GM23338 (cell line): ENCODE measurements at regions not wholly inside any gene's neighbourhood (a gene's known extent, or its start where the extent isn't known, plus 50 kb on each side); places are given as distances from the start of the nearest gene placed in this dataset.

ENCODE experiments used
- ATAC-seq: fragments of 200-7000 bp; cut with Tn5 transposase; 3 replicates; pipeline ENCODE4 v1.9.1; 2020
- DNase-seq: peaks from one replicate; pipeline ENCODE4 v3.0.0-alpha.2; 2015; ENCODE audit warnings: low spot score
- H2AFZ ChIP-seq: fragments of 200-600 bp; sonication (generic); 2 replicates; pipeline ENCODE4 v1.8.0; 2016; ENCODE audit warnings: antibody characterized with exemption, mild to moderate bottlenecking, moderate library complexity
- H3F3A ChIP-seq: fragments of 200-600 bp; sonication (generic); replicated peaks from 2 replicates; pipeline ENCODE4 v1.8.0; 2017; ENCODE audit warnings: antibody characterized with exemption, mixed run types, low read depth
- H3K27ac ChIP-seq: fragments of 200-600 bp; sonication (generic); 2 replicates; pipeline ENCODE4 v1.6.1; 2016; ENCODE audit warnings: low read depth
- H3K27me3 ChIP-seq: fragments of 200-600 bp; sonication (generic); 2 replicates; pipeline ENCODE4 v1.8.0; 2016; ENCODE audit warnings: mild to moderate bottlenecking, mixed run types, moderate library complexity; ENCODE audit not compliant: insufficient read depth
- H3K36me3 ChIP-seq: fragments of 200-600 bp; sonication (generic); 2 replicates; pipeline ENCODE4 v1.8.0; 2016; ENCODE audit warnings: mild to moderate bottlenecking; ENCODE audit not compliant: insufficient read depth
- H3K4me1 ChIP-seq: fragments of 200-600 bp; sonication (generic); 2 replicates; pipeline ENCODE4 v1.8.0; 2016; ENCODE audit warnings: mild to moderate bottlenecking, moderate library complexity; ENCODE audit not compliant: insufficient read depth
- H3K4me2 ChIP-seq: fragments of 200-600 bp; sonication (generic); 2 replicates; pipeline ENCODE4 v1.7.1; 2017; ENCODE audit warnings: mixed run types
- H3K4me3 ChIP-seq: fragments of 200-600 bp; sonication (generic); 2 replicates; pipeline ENCODE4 v1.6.1; 2016; ENCODE audit warnings: mixed run types
- H3K79me2 ChIP-seq: fragments of 200-600 bp; sonication (generic); replicated peaks from 2 replicates; pipeline ENCODE4 v1.8.0; 2017; ENCODE audit warnings: mild to moderate bottlenecking; ENCODE audit not compliant: insufficient read depth
- H3K9me2 ChIP-seq: fragments of 200-600 bp; sonication (generic); 2 replicates; pipeline ENCODE4 v1.8.0; 2017; ENCODE audit not compliant: insufficient read depth
- H4K20me1 ChIP-seq: fragments of 200-600 bp; sonication (generic); replicated peaks from 2 replicates; pipeline ENCODE4 v1.8.0; 2017; ENCODE audit warnings: mild to moderate bottlenecking; ENCODE audit not compliant: insufficient read depth
- H3K27ac Mint-ChIP-seq: 2 replicates; pipeline ENCODE4 v1.8.0; 2020; ENCODE audit warnings: inconsistent platforms, mild to moderate bottlenecking, moderate library complexity, mixed read lengths
- H3K27me3 Mint-ChIP-seq: 3 replicates; pipeline ENCODE4 v1.8.0; 2022; ENCODE audit warnings: low read depth, mild to moderate bottlenecking, moderate library complexity, mixed read lengths, inconsistent platforms; ENCODE audit not compliant: insufficient read depth, poor library complexity
- H3K36me3 Mint-ChIP-seq: 3 replicates; pipeline ENCODE4 v1.8.0; 2021; ENCODE audit warnings: low read depth, mild to moderate bottlenecking, inconsistent platforms, moderate library complexity, mixed read lengths
- H3K4me1 Mint-ChIP-seq: 3 replicates; pipeline ENCODE4 v1.8.0; 2020; ENCODE audit warnings: mild to moderate bottlenecking, inconsistent platforms, mixed read lengths
- H3K4me3 Mint-ChIP-seq: 3 replicates; pipeline ENCODE4 v1.8.0; 2021; ENCODE audit warnings: moderate library complexity, mild to moderate bottlenecking, inconsistent platforms, mixed read lengths
- H3K9me3 Mint-ChIP-seq: 3 replicates; pipeline ENCODE4 v1.8.0; 2020; ENCODE audit warnings: moderate library complexity, mild to moderate bottlenecking, inconsistent platforms, mixed read lengths
- CREB1 ChIP-seq: fragments of 250-450 bp; sonication (Bioruptor Pico); IDR thresholded peaks from 2 replicates; pipeline ENCODE4 v1.5.0; 2020; ENCODE audit warnings: low read depth, mild to moderate bottlenecking, moderate library complexity
- EZH2 ChIP-seq: fragments of 200-600 bp; sonication (generic); IDR thresholded peaks from one replicate; pipeline ENCODE4 v1.8.0; 2017; ENCODE audit warnings: antibody characterized with exemption, mild to moderate bottlenecking, low read depth; ENCODE audit not compliant: unreplicated experiment
- EZH2phosphoT487 ChIP-seq: fragments of 200-600 bp; sonication (generic); IDR thresholded peaks from one replicate; pipeline ENCODE4 v1.8.1; 2018; ENCODE audit warnings: antibody characterized with exemption; ENCODE audit not compliant: unreplicated experiment
- JUNB ChIP-seq: IDR thresholded peaks from one replicate; pipeline ENCODE4 v1.6.1; 2016; ENCODE audit warnings: antibody characterized with exemption; ENCODE audit not compliant: unreplicated experiment
- POLR2AphosphoS5 ChIP-seq: IDR thresholded peaks from 2 replicates; pipeline ENCODE4 v1.6.1; 2016; ENCODE audit warnings: antibody characterized with exemption, low read depth
- ZNF331 ChIP-seq: fragments of 250-450 bp; sonication (Bioruptor Pico); IDR thresholded peaks from 2 replicates; pipeline ENCODE4 v1.5.0; 2020; ENCODE audit warnings: low read depth, mild to moderate bottlenecking, moderate library complexity
- TF ChIP-seq, protein P1 (sequence below), 2 experiments: fragments of 200-600 bp in 1 of 2; sonication (generic) in 1 of 2; conservative IDR thresholded peaks; 2 replicates each; pipeline versions ENCODE4 v1.5.1 to v1.6.1; 2016 to 2017; ENCODE audit warnings: antibody characterized with exemption in 2 of 2, low read depth in 2 of 2, mild to moderate bottlenecking in 2 of 2, moderate library complexity in 1 of 2
- TF ChIP-seq, protein P2 (sequence below): IDR thresholded peaks from 2 replicates; pipeline ENCODE4 v1.6.1; 2016; ENCODE audit warnings: antibody characterized with exemption
- TF ChIP-seq, protein P3 (sequence below): IDR thresholded peaks from one replicate; pipeline ENCODE4 v1.6.1; 2018; ENCODE audit warnings: antibody characterized with exemption; ENCODE audit not compliant: unreplicated experiment

DNA sequence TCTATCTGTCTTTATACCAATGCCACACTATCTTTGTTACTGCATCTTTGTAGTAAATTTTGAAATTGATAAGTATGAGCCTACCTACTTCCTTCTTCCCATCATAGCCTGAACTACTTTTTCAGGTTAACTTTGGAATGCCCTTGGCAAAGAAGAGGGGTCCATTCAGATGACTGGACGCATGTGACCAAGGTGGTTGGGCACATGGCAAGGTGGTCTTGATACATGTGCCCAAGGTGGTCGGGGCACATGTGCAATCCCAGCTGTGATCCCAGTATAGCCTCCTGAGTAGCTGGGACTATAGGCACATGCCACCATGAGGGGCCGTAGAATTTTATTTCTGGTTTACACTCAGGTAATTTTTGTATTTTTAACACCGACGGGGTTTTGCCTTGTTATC is 330.2 kb downstream of the GABRB3 start:
- DNase-seq = no peak
- Histone ChIP-seq H3K4me1 (no peaks in the 10 kb centered on the region), H3K27me3 (no peaks in the 10 kb centered on the region), H4K20me1 (no peaks in the 10 kb centered on the region), H3K36me3 (no peaks in the 10 kb centered on the region), H2AFZ (no peak overlapping the region), H3K79me2 (no peaks in the 10 kb centered on the region), H3K27ac (no peak overlapping the region), H3K4me3 (no peak overlapping the region), H3F3A (no peaks in the 10 kb centered on the region), H3K4me2 (no peak overlapping the region), H3K9me2 (peaks cover under 1% of the 10 kb centered on the region; the same call in 1 of the 2 replicates)
- Mint-ChIP-seq H3K27me3 (no peaks in the 10 kb centered on the region), H3K4me1 (no peaks in the 10 kb centered on the region), H3K27ac (no peak overlapping the region), H3K9me3 (peaks cover 5% of the 10 kb centered on the region; the same call in 1 of the 3 replicates), H3K36me3 (peaks cover 3% of the 10 kb centered on the region; the same call in 1 of the 3 replicates), H3K4me3 (no peak overlapping the region)
- no peak for ATAC-seq
- TF ChIP-seq JUNB (no peak), ZNF331 (no peak), EZH2phosphoT487 (no peak), EZH2 (no peak), CREB1 (CRISPR knock-in tag) (no peak)
- TF ChIP-seq, protein P1, sequence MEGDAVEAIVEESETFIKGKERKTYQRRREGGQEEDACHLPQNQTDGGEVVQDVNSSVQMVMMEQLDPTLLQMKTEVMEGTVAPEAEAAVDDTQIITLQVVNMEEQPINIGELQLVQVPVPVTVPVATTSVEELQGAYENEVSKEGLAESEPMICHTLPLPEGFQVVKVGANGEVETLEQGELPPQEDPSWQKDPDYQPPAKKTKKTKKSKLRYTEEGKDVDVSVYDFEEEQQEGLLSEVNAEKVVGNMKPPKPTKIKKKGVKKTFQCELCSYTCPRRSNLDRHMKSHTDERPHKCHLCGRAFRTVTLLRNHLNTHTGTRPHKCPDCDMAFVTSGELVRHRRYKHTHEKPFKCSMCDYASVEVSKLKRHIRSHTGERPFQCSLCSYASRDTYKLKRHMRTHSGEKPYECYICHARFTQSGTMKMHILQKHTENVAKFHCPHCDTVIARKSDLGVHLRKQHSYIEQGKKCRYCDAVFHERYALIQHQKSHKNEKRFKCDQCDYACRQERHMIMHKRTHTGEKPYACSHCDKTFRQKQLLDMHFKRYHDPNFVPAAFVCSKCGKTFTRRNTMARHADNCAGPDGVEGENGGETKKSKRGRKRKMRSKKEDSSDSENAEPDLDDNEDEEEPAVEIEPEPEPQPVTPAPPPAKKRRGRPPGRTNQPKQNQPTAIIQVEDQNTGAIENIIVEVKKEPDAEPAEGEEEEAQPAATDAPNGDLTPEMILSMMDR (conservative IDR thresholded peaks at IDR 0.05; ENCODE audit: low read depth in 2 of 2) = no peak

DNA sequence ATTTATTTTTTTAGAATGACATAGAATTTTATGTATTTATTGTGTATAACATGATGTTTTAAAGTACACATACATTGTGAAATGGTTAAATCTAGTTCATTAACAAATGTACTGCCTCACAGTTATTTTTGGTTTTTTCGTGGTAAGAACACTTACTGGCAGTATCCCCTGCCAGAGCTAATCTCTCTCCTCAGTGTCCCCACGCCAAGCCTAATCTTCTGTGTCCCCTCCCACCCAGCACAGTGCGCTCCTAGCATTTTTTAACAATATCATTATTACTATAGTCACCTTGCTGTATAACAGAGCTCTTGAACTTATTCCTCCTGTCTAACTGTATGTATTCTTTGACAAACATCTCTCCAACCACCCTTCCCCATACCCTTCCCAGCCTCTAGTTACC is 333.2 kb downstream of the GABRB3 start:
- H3K9me2 ChIP-seq = peaks cover 8% of the 10 kb centered on the region; the same call in 1 of the 2 replicates
- no peak for TF ChIP-seq POLR2AphosphoS5
- TF ChIP-seq ZNF331 = no peak
- TF ChIP-seq, protein P2, sequence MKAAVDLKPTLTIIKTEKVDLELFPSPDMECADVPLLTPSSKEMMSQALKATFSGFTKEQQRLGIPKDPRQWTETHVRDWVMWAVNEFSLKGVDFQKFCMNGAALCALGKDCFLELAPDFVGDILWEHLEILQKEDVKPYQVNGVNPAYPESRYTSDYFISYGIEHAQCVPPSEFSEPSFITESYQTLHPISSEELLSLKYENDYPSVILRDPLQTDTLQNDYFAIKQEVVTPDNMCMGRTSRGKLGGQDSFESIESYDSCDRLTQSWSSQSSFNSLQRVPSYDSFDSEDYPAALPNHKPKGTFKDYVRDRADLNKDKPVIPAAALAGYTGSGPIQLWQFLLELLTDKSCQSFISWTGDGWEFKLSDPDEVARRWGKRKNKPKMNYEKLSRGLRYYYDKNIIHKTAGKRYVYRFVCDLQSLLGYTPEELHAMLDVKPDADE = no peak
- TF ChIP-seq, protein P3, sequence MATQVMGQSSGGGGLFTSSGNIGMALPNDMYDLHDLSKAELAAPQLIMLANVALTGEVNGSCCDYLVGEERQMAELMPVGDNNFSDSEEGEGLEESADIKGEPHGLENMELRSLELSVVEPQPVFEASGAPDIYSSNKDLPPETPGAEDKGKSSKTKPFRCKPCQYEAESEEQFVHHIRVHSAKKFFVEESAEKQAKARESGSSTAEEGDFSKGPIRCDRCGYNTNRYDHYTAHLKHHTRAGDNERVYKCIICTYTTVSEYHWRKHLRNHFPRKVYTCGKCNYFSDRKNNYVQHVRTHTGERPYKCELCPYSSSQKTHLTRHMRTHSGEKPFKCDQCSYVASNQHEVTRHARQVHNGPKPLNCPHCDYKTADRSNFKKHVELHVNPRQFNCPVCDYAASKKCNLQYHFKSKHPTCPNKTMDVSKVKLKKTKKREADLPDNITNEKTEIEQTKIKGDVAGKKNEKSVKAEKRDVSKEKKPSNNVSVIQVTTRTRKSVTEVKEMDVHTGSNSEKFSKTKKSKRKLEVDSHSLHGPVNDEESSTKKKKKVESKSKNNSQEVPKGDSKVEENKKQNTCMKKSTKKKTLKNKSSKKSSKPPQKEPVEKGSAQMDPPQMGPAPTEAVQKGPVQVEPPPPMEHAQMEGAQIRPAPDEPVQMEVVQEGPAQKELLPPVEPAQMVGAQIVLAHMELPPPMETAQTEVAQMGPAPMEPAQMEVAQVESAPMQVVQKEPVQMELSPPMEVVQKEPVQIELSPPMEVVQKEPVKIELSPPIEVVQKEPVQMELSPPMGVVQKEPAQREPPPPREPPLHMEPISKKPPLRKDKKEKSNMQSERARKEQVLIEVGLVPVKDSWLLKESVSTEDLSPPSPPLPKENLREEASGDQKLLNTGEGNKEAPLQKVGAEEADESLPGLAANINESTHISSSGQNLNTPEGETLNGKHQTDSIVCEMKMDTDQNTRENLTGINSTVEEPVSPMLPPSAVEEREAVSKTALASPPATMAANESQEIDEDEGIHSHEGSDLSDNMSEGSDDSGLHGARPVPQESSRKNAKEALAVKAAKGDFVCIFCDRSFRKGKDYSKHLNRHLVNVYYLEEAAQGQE = no peak
- no peak for TF ChIP-seq JUNB

More for the DNA sequence above, 333.2 kb downstream of the GABRB3 start:
- no peaks in the 10 kb centered on the region for H3K79me2 ChIP-seq
- H3K4me1 ChIP-seq = no peaks in the 10 kb centered on the region
- H3K9me3 Mint-ChIP-seq = peaks cover 5% of the 10 kb centered on the region; the same call in 1 of the 3 replicates
- H2AFZ ChIP-seq = no peak overlapping the region
- no peaks in the 10 kb centered on the region for H3F3A ChIP-seq
- no peak overlapping the region for H3K4me3 Mint-ChIP-seq
- peaks cover 3% of the 10 kb centered on the region; the same call in 1 of the 3 replicates for H3K36me3 Mint-ChIP-seq
- no peak overlapping the region for H3K27ac ChIP-seq
- H3K36me3 ChIP-seq = no peaks in the 10 kb centered on the region
- H3K4me1 Mint-ChIP-seq = no peaks in the 10 kb centered on the region
- peaks cover 3% of the 10 kb centered on the region for H3K27me3 Mint-ChIP-seq
- H3K27ac Mint-ChIP-seq = no peak overlapping the region
- H3K27me3 ChIP-seq = no peaks in the 10 kb centered on the region
- H3K4me2 ChIP-seq = no peak overlapping the region
- H4K20me1 ChIP-seq = no peaks in the 10 kb centered on the region
- ATAC-seq (no peak), DNase-seq (no peak)
- no peak overlapping the region for H3K4me3 ChIP-seq
